MM.1S (cell line): ENCODE measurements at regions not wholly inside any gene's neighbourhood (a gene's known extent, or its start where the extent isn't known, plus 50 kb on each side); places are given as distances from the start of the nearest gene placed in this dataset.

ENCODE experiments used
- DNase-seq: peaks from one replicate; pipeline ENCODE4 v3.0.0-alpha.2; 2015
- H2AFZ ChIP-seq: fragments of 300-600 bp; sonication (generic); 2 replicates; pipeline ENCODE4 v1.6.0; 2016; ENCODE audit warnings: antibody characterized with exemption, low read length
- H3F3A ChIP-seq: fragments of 300-600 bp; sonication (generic); 2 replicates; pipeline ENCODE4 v1.6.1; 2016; ENCODE audit warnings: mild to moderate bottlenecking, antibody characterized with exemption, low read length, moderate library complexity, mixed read lengths; ENCODE audit not compliant: insufficient read depth
- H3K27ac ChIP-seq: fragments of 300-600 bp; sonication (generic); 2 replicates; pipeline ENCODE4 v1.5.1; 2016; ENCODE audit warnings: mild to moderate bottlenecking, low read length
- H3K27me3 ChIP-seq: fragments of 300-600 bp; sonication (generic); replicated peaks from 2 replicates; pipeline ENCODE4 v1.6.0; 2016; ENCODE audit warnings: low read length; ENCODE audit not compliant: insufficient read depth
- H3K36me3 ChIP-seq: fragments of 300-600 bp; sonication (generic); replicated peaks from 2 replicates; pipeline ENCODE4 v1.6.1; 2016; ENCODE audit warnings: mild to moderate bottlenecking, low read length, mixed read lengths; ENCODE audit not compliant: insufficient read depth
- H3K4me1 ChIP-seq: fragments of 300-600 bp; sonication (generic); 2 replicates; pipeline ENCODE4 v1.6.1; 2016; ENCODE audit warnings: low read length, mixed read lengths
- H3K4me2 ChIP-seq: fragments of 300-600 bp; sonication (generic); 2 replicates; pipeline ENCODE4 v1.6.0; 2016; ENCODE audit warnings: low read depth, low read length
- H3K4me3 ChIP-seq: fragments of 300-600 bp; sonication (generic); 2 replicates; pipeline ENCODE4 v1.5.1; 2016; ENCODE audit warnings: low read length, mixed read lengths
- H3K79me2 ChIP-seq: fragments of 300-600 bp; sonication (generic); 2 replicates; pipeline ENCODE4 v1.6.1; 2016; ENCODE audit warnings: mixed run types, low read length, mixed read lengths
- H3K9ac ChIP-seq: fragments of 300-600 bp; sonication (generic); 2 replicates; pipeline ENCODE4 v1.6.1; 2016; ENCODE audit warnings: low read length, mixed read lengths
- H3K9me2 ChIP-seq: fragments of 300-600 bp; sonication (generic); replicated peaks from 2 replicates; pipeline ENCODE4 v1.6.1; 2016; ENCODE audit warnings: mild to moderate bottlenecking, low read length, mixed read lengths; ENCODE audit not compliant: insufficient read depth
- H3K9me3 ChIP-seq: fragments of 300-600 bp; sonication (generic); replicated peaks from 2 replicates; pipeline ENCODE4 v1.6.1; 2016; ENCODE audit warnings: mild to moderate bottlenecking, low read length, mixed read lengths; ENCODE audit not compliant: insufficient read depth
- H4K20me1 ChIP-seq: fragments of 300-600 bp; sonication (generic); 2 replicates; pipeline ENCODE4 v1.6.1; 2016; ENCODE audit warnings: mild to moderate bottlenecking, low read length, moderate library complexity, mixed read lengths; ENCODE audit not compliant: insufficient read depth
- EZH2 ChIP-seq: fragments of 300-600 bp; sonication (generic); optimal IDR thresholded peaks from 2 replicates; pipeline ENCODE3; 2017; ENCODE audit warnings: low read depth, mild to moderate bottlenecking, antibody characterized with exemption, low read length, mixed read lengths
- EZH2phosphoT487 ChIP-seq: fragments of 300-600 bp; sonication (generic); IDR thresholded peaks from 2 replicates; pipeline ENCODE4 v1.6.1; 2018; ENCODE audit warnings: antibody characterized with exemption, low read length
- TF ChIP-seq, protein P1 (sequence below): fragments of 300-600 bp; sonication (generic); IDR thresholded peaks from 2 replicates; pipeline ENCODE4 v1.5.1; 2016; ENCODE audit warnings: antibody characterized with exemption, low read length, mixed read lengths

DNA sequence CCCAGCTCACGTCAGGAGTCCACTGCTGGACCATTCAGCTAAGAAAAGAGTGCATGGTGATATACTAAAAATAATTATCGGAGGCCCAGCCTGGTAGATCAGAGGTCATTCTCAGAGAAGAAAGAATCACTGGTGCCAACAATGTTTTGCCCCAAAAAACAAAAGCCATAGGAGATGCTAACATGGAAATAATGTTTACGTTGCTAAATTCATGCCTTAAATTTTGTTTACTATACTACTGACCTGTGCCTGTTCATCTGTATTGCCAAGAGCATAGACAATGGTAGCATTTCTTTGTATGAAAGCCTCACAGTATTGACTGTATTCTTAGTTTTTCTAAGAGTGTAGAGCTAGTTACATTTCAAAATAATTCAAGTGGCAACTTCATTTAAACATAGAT is 138.1 kb upstream of the GPR149 start:
- no peaks in the 10 kb centered on the region for H3K4me1 ChIP-seq
- no peak overlapping the region for H3K27ac ChIP-seq
- H3K79me2 ChIP-seq = no peaks in the 10 kb centered on the region
- no peak overlapping the region for H3K9ac ChIP-seq
- H4K20me1 ChIP-seq = no peaks in the 10 kb centered on the region
- no peaks in the 10 kb centered on the region for H3K27me3 ChIP-seq
- no peaks in the 10 kb centered on the region for H3F3A ChIP-seq
- H3K4me3 ChIP-seq = no peak overlapping the region
- TF ChIP-seq EZH2 (no peak), EZH2phosphoT487 (no peak)
- TF ChIP-seq, protein P1, sequence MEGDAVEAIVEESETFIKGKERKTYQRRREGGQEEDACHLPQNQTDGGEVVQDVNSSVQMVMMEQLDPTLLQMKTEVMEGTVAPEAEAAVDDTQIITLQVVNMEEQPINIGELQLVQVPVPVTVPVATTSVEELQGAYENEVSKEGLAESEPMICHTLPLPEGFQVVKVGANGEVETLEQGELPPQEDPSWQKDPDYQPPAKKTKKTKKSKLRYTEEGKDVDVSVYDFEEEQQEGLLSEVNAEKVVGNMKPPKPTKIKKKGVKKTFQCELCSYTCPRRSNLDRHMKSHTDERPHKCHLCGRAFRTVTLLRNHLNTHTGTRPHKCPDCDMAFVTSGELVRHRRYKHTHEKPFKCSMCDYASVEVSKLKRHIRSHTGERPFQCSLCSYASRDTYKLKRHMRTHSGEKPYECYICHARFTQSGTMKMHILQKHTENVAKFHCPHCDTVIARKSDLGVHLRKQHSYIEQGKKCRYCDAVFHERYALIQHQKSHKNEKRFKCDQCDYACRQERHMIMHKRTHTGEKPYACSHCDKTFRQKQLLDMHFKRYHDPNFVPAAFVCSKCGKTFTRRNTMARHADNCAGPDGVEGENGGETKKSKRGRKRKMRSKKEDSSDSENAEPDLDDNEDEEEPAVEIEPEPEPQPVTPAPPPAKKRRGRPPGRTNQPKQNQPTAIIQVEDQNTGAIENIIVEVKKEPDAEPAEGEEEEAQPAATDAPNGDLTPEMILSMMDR = no peak
- H3K9me2 ChIP-seq = no peaks in the 10 kb centered on the region
- no peak overlapping the region for H3K4me2 ChIP-seq
- no peak for DNase-seq
- no peaks in the 10 kb centered on the region for H3K9me3 ChIP-seq
- no peak overlapping the region for H2AFZ ChIP-seq
- H3K36me3 ChIP-seq = no peaks in the 10 kb centered on the region

DNA sequence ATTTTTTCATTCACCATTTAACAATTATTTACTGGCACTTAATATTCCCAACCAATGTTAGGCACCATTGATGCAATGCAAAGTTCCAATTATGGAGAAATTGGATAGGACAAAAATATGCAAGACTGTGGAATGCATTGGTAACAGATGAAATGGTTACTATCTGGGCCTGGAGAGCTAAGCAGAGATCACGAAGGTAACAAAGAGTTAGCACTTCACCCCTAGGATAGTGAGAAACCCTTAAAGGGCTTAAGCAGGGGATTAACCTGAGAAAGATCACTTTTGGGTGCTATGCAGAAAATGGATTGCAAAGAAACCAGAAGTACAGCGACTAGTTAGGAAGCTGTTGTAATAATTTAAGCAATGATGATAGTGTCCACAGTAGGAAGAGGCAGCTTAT is 129.6 kb upstream of the GPR149 start:
- TF ChIP-seq, protein P1 = no peak
- TF ChIP-seq EZH2 (no peak), EZH2phosphoT487 (no peak)
- H2AFZ ChIP-seq = no peak overlapping the region
- no peak for DNase-seq

DNA sequence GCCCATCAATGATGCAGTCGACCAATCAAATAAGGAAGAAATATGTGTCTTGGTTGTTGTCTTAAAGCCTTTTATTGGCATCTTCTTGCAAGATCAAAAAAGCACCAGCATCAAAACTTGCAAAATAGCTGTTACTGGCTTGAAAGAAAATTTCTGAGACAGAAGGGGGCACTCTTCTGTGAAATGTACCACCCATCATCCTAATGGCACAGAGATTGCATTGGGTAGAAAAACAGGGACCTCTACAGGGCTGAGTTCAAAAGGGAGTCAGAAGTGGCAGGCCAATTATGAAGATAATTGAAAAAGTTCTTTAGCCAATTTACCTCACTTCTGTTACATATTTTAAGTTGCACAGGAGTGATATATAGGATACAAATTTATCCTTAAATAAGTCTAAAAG is 122.3 kb upstream of the GPR149 start:
- no peak for DNase-seq
- TF ChIP-seq, protein P1 = no peak
- no peak for TF ChIP-seq EZH2
- TF ChIP-seq EZH2phosphoT487 = no peak
- no peak overlapping the region for H3K4me2 ChIP-seq
- no peak overlapping the region for H3K4me3 ChIP-seq
- no peaks in the 10 kb centered on the region for H3K36me3 ChIP-seq
- no peak overlapping the region for H2AFZ ChIP-seq
- no peaks in the 10 kb centered on the region; the same call in 1 of the 2 replicates for H3K27me3 ChIP-seq
- H3F3A ChIP-seq = 0 out of 2 replicates have a peak, but pooled peaks cover 8% of the 10 kb centered on the region
- no peaks in the 10 kb centered on the region for H4K20me1 ChIP-seq
- H3K9ac ChIP-seq = no peak overlapping the region
- H3K4me1 ChIP-seq = no peaks in the 10 kb centered on the region
- no peak overlapping the region for H3K27ac ChIP-seq
- no peaks in the 10 kb centered on the region for H3K9me2 ChIP-seq
- no peaks in the 10 kb centered on the region for H3K9me3 ChIP-seq
- H3K79me2 ChIP-seq = no peaks in the 10 kb centered on the region

More for the DNA sequence above, 129.6 kb upstream of the GPR149 start:
- Histone ChIP-seq H3K4me2 (no peak overlapping the region), H3K9me2 (no peaks in the 10 kb centered on the region), H3K79me2 (no peaks in the 10 kb centered on the region), H3K4me3 (no peak overlapping the region), H3F3A (no peaks in the 10 kb centered on the region), H3K4me1 (no peaks in the 10 kb centered on the region), H3K27ac (no peak overlapping the region), H3K27me3 (no peaks in the 10 kb centered on the region), H4K20me1 (no peaks in the 10 kb centered on the region), H3K36me3 (no peaks in the 10 kb centered on the region), H3K9ac (no peak overlapping the region), H3K9me3 (no peaks in the 10 kb centered on the region)
